Mucosa of descending colon (tissue), 3 donors: ENCODE measurements at regions not wholly inside any gene's neighbourhood (a gene's known extent, or its start where the extent isn't known, plus 50 kb on each side); places are given as distances from the start of the nearest gene placed in this dataset.

Experiments used
- ATAC-seq: fragments of 200-7000 bp; cut with Tn5 transposase; one replicate; pipeline ENCODE4 v1.9.1; 2020; ENCODE audit warnings: mild to moderate bottlenecking, moderate library complexity
- DNase-seq, 3 donors: peaks; one replicate each; pipeline ENCODE4 v3.0.0-alpha.2; 2020
- H3K36me3 ChIP-seq: fragments of 200-600 bp; one replicate; pipeline ENCODE4 v1.8.0; 2021; ENCODE audit warnings: low read depth, mild to moderate bottlenecking
- H3K4me1 ChIP-seq: fragments of 200-600 bp; one replicate; pipeline ENCODE4 v1.8.0; 2021; ENCODE audit warnings: low read depth, mild to moderate bottlenecking
- H3K4me3 ChIP-seq: fragments of 200-600 bp; one replicate; pipeline ENCODE4 v1.8.0; 2021; ENCODE audit warnings: mild to moderate bottlenecking
- H3K9me3 ChIP-seq: fragments of 200-600 bp; one replicate; pipeline ENCODE4 v1.8.0; 2021; ENCODE audit warnings: mild to moderate bottlenecking
- intact Hi-C, 2 donors: fragments of 100-400 bp; cut with DNase I in 1 of 2; cut with micrococcal nuclease in 1 of 2; formaldehyde crosslinking; loops; one replicate each; pipeline versions ENCODE4 v1.11.0 to v1.11.1; 2022; cut with DNase I, micrococcal nuclease
- TF ChIP-seq, protein P1 (sequence below): fragments of 200-600 bp; IDR thresholded peaks from one replicate; pipeline ENCODE4 v1.8.0; 2022; ENCODE audit warnings: antibody characterized with exemption, mild to moderate bottlenecking
- donor health status: DM: no; HTN: no; CAD: no; lungs with moderate emphysema.
- donor health status: DM: no; HTN: no; CAD: no.
- donor health status: DM: no; HTN: yes; CAD: no.

DNA sequence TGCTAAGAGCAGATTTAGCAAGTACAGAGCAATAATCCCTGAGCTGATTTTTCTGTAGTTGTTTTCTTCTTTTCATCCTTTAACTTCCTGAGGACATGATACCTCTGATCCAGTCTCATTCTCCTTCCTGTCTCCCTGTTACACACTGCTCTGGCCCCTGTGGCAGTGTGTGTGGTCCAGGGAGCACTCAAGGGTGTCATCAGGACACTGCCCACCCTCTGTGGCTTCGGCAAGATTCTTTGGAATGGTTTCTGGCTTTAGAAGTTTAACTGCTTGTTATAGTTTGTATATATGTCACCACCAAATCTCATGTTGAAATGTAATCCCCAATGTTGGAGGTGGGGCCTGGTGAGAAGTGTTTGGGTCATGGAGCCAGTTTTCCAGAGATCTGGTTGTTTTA lies 637.3 kb downstream of the BCOR start:
- Histone ChIP-seq H3K36me3 (no peaks in the 10 kb centered on the region), H3K9me3 (no peaks in the 10 kb centered on the region), H3K4me3 (no peak overlapping the region), H3K4me1 (no peaks in the 10 kb centered on the region)
- ATAC-seq (no peak), DNase-seq (no peak)
- TF ChIP-seq, protein P1, sequence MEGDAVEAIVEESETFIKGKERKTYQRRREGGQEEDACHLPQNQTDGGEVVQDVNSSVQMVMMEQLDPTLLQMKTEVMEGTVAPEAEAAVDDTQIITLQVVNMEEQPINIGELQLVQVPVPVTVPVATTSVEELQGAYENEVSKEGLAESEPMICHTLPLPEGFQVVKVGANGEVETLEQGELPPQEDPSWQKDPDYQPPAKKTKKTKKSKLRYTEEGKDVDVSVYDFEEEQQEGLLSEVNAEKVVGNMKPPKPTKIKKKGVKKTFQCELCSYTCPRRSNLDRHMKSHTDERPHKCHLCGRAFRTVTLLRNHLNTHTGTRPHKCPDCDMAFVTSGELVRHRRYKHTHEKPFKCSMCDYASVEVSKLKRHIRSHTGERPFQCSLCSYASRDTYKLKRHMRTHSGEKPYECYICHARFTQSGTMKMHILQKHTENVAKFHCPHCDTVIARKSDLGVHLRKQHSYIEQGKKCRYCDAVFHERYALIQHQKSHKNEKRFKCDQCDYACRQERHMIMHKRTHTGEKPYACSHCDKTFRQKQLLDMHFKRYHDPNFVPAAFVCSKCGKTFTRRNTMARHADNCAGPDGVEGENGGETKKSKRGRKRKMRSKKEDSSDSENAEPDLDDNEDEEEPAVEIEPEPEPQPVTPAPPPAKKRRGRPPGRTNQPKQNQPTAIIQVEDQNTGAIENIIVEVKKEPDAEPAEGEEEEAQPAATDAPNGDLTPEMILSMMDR: no peak
- intact Hi-C loops: no loop called here

DNA sequence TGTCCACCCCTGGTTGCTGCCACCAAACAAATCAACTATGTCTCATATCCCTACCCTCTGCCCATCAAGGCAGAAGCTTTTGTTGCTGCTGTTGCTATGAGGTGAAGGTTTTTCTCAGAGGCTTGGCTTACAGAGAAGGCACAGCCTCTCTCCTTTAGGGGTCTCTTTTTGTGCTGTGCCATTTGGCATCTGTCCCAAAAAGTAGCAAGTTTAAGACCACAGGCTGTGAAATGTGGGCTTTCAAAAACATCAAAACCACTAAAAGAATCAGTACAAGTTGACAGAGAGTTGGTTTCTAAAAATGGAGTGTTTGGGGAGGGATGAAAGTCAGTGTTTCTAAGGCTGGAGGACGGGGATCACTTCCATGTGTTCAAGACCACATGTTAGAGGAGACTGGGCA lies 634.9 kb downstream of the BCOR start:
- no peak overlapping the region for H3K4me3 ChIP-seq
- DNase-seq (no peak), ATAC-seq (no peak)
- intact Hi-C loops: no loop called here
- H3K4me1 ChIP-seq: no peaks in the 10 kb centered on the region
- H3K9me3 ChIP-seq: no peaks in the 10 kb centered on the region
- H3K36me3 ChIP-seq: no peaks in the 10 kb centered on the region
- TF ChIP-seq, protein P1: no peak

DNA sequence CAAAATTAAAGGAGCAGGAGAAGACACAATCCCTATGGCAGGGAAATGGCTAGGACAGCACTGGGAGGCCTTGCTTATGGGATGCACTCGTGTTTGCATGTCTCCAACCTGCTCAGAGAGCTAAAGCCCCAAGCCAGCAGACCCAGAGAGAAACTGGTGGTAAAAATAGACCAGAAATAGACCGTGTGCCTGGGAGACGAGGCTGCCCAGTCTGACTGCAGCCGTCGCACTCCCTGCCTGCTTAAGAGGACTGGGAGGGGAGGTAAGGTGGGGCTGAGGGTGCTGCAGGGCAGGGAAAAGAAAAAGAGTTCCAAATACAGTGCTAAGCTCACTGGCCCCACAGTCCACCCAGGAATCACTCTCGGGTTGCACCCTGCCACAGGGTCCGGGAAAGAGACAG lies 633.5 kb downstream of the BCOR start:
- Histone ChIP-seq H3K4me1 (no peaks in the 10 kb centered on the region), H3K4me3 (no peak overlapping the region), H3K36me3 (no peaks in the 10 kb centered on the region), H3K9me3 (no peaks in the 10 kb centered on the region)
- no peak for DNase-seq
- intact Hi-C loops: no loop called here
- TF ChIP-seq, protein P1: no peak
- no peak for ATAC-seq

DNA sequence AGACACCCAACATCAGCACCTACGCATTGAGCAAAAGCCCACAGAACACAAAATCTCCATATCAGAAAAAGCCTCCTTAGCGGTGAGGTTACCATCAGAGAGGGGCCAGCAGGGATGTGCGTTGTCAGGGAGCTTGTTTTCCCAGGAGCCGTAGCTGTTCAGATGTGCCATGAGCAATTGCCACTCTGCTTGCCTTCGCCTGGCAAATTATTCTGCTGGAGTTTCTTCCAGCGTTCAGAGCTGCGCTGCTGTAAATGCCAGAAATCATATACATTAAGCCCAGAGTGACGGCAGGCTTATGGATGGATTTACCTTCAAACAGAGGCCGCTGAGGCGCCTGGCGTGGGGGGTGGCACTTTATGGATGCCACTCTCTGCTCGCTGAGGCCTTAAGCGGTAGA lies 632.3 kb downstream of the BCOR start:
- intact Hi-C loops: no loop called here
- H3K9me3 ChIP-seq: no peaks in the 10 kb centered on the region
- ATAC-seq: no peak
- no peaks in the 10 kb centered on the region for H3K36me3 ChIP-seq
- TF ChIP-seq, protein P1: no peak
- H3K4me3 ChIP-seq: no peak overlapping the region
- no peaks in the 10 kb centered on the region for H3K4me1 ChIP-seq
- DNase-seq: no peak

DNA sequence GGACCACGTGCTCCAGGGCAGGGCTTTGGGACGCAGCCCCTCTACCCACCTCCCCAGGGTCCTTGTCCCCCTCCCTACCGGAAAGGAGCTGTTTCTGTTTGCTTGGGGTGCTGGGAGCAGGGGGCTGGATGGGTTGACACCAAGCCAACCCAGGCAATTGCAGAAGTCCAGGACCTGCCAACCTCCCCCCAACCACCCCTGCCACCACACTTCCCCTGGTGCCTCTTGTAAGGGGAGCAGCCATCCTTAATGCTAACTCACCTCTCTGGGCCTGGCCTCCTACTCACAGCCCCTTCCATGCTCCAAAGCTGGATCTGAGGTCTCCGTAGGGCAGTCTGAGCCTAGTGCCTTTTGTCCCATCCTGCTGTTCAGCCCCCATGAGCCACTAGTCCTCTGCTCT lies 631.9 kb downstream of the BCOR start:
- H3K4me1 ChIP-seq: no peaks in the 10 kb centered on the region
- no peak for ATAC-seq
- no peaks in the 10 kb centered on the region for H3K36me3 ChIP-seq
- H3K4me3 ChIP-seq: no peak overlapping the region
- no peak for DNase-seq
- intact Hi-C loops: no loop called here
- H3K9me3 ChIP-seq: no peaks in the 10 kb centered on the region
- TF ChIP-seq, protein P1: no peak

DNA sequence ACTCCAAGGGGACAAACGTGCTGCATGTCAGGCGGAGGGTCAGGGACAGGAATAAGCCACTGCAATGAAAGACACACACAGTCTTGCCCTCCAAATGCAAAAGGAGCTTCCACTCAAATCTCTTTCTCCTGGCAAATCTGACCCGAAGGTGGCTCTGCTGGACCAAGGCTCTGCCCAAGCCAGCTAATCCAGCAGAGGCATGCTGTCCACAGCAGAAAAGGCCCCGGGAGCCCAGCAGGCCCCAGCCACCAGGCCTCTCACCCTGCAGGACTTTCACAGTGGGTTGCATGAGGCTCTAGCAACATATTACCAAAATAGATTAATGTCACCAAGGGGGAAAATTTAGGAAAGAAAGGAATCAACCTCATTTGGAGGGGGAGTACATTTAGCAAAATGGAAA lies 628.6 kb downstream of the BCOR start:
- TF ChIP-seq, protein P1: no peak
- intact Hi-C loops: no loop called here
- H3K9me3 ChIP-seq: no peaks in the 10 kb centered on the region
- ATAC-seq (no peak), DNase-seq (no peak)
- H3K4me1 ChIP-seq: no peaks in the 10 kb centered on the region
- H3K4me3 ChIP-seq: no peak overlapping the region
- H3K36me3 ChIP-seq: no peaks in the 10 kb centered on the region
